Erythroblast (primary cell): ENCODE measurements at regions not wholly inside any gene's neighbourhood (a gene's known extent, or its start where the extent isn't known, plus 50 kb on each side); places are given as distances from the start of the nearest gene placed in this dataset.

ENCODE experiments used
- GATA1 ChIP-seq: IDR thresholded peaks from 2 replicates; pipeline ENCODE4 v1.6.1; 2011; ENCODE audit warnings: low read depth, mild to moderate bottlenecking, control low read depth, low read length, moderate library complexity
- POLR2A ChIP-seq: IDR thresholded peaks from 2 replicates; pipeline ENCODE4 v1.6.1; 2011; ENCODE audit warnings: mild to moderate bottlenecking, low read length

DNA sequence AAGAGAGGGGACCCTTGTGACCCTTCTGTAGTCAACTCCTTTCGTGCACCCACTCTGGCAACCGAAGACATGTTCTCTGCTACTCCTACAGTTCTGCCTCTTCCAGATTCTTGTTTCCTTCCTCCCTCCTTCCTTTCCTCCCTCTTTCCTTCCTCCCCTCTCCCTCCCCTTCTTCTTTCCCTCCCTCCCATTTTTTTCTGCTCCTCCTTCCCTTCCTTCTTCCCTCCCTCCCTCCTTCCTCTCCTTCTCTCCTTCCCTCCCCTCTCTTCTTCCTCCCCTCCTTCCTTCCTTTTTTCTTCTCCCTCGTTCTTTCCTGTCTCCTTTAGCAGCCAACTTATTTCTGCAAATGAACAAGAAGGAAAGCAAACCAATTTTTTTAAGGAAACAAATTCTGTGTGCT, 111.5 kb downstream of the NPTX2 start:
- TF ChIP-seq POLR2A (no peak), GATA1 (no peak)
